ENCODE measurements at regions not wholly inside any gene's neighbourhood (a gene's known extent, or its start where the extent isn't known, plus 50 kb on each side); places are given as distances from the start of the nearest gene placed in this dataset.

GRCh38 chr12:20018406-20018805 lies 349.9 kb upstream of the PDE3A start:
- no peaks in the 10 kb centered on the region for H3K9me3 Mint-ChIP-seq
- intact Hi-C loops (cut with micrococcal nuclease): no loop called here

GRCh38 chr12:20024194-20024593 lies 344.1 kb upstream of the PDE3A start:
- DNase-seq: no peak
- Mint-ChIP-seq H3K9me3 (no peaks in the 10 kb centered on the region), H3K36me3 (ENCODE audit: low read depth) (no peaks in the 10 kb centered on the region), H3K4me3 (no peak overlapping the region), H3K4me1 (ENCODE audit: low read depth) (no peaks in the 10 kb centered on the region), H3K27me3 (ENCODE audit: low read depth) (no peaks in the 10 kb centered on the region), H3K27ac (no peak overlapping the region)
- intact Hi-C loops (cut with micrococcal nuclease): no loop called here
- CTCF ChIA-PET: no interaction called here

More at GRCh38 chr12:20018406-20018805, 349.9 kb upstream of the PDE3A start:
- no peak for DNase-seq
- CTCF ChIA-PET: no interaction called here
- Mint-ChIP-seq H3K27ac (no peak overlapping the region), H3K27me3 (ENCODE audit: low read depth) (no peaks in the 10 kb centered on the region), H3K4me3 (no peak overlapping the region), H3K4me1 (ENCODE audit: low read depth) (no peaks in the 10 kb centered on the region), H3K36me3 (ENCODE audit: low read depth) (no peaks in the 10 kb centered on the region)

- CTCF ChIA-PET: interaction anchor here (0.6 kb wide), 1 partner anchor 38 kb away, joined by 3 read pairs; no protein-coding TSS in a partner anchor
- H3K4me1 Mint-ChIP-seq (ENCODE audit: low read depth): no peaks in the 10 kb centered on the region
These were observed 340.3 kb upstream of the PDE3A start for GRCh38 chr12:20028033-20028432.

GRCh38 chr12:20030826-20031225 lies 337.5 kb upstream of the PDE3A start:
- intact Hi-C loops (cut with micrococcal nuclease): no loop called here
- Mint-ChIP-seq H3K4me1 (ENCODE audit: low read depth) (no peaks in the 10 kb centered on the region), H3K4me3 (no peak overlapping the region), H3K36me3 (ENCODE audit: low read depth) (no peaks in the 10 kb centered on the region), H3K27me3 (ENCODE audit: low read depth) (no peaks in the 10 kb centered on the region), H3K9me3 (no peaks in the 10 kb centered on the region), H3K27ac (no peak overlapping the region)
- CTCF ChIA-PET: interaction anchor here (0.6 kb wide), 1 partner anchor 360 kb away, joined by 4 read pairs; no protein-coding TSS in a partner anchor
- DNase-seq: no peak

More at GRCh38 chr12:20028033-20028432, 340.3 kb upstream of the PDE3A start:
- no peak overlapping the region for H3K27ac Mint-ChIP-seq
- intact Hi-C loops (cut with micrococcal nuclease): no loop called here
- H3K9me3 Mint-ChIP-seq: no peaks in the 10 kb centered on the region
- DNase-seq: no peak
- H3K36me3 Mint-ChIP-seq (ENCODE audit: low read depth): no peaks in the 10 kb centered on the region
- H3K27me3 Mint-ChIP-seq (ENCODE audit: low read depth): no peaks in the 10 kb centered on the region
- no peak overlapping the region for H3K4me3 Mint-ChIP-seq

- Mint-ChIP-seq H3K27ac (no peak overlapping the region), H3K36me3 (ENCODE audit: low read depth) (no peaks in the 10 kb centered on the region), H3K27me3 (ENCODE audit: low read depth) (no peaks in the 10 kb centered on the region), H3K4me1 (ENCODE audit: low read depth) (no peaks in the 10 kb centered on the region), H3K9me3 (no peaks in the 10 kb centered on the region), H3K4me3 (no peak overlapping the region)
- CTCF ChIA-PET: no interaction called here
- intact Hi-C loops (cut with micrococcal nuclease): no loop called here
- DNase-seq: no peak
These were observed 328.8 kb upstream of the PDE3A start for GRCh38 chr12:20039562-20039961.

- Mint-ChIP-seq H3K9me3 (no peaks in the 10 kb centered on the region), H3K4me3 (no peak overlapping the region), H3K27me3 (ENCODE audit: low read depth) (no peaks in the 10 kb centered on the region), H3K4me1 (ENCODE audit: low read depth) (no peaks in the 10 kb centered on the region), H3K27ac (no peak overlapping the region), H3K36me3 (ENCODE audit: low read depth) (no peaks in the 10 kb centered on the region)
- intact Hi-C loops (cut with micrococcal nuclease): no loop called here
- DNase-seq: no peak
- CTCF ChIA-PET: no interaction called here
These were observed 328.2 kb upstream of the PDE3A start for GRCh38 chr12:20040184-20040583.

GRCh38 chr12:20040831-20041230 lies 327.5 kb upstream of the PDE3A start:
- DNase-seq: no peak
- no peak overlapping the region for H3K4me3 Mint-ChIP-seq
- no peaks in the 10 kb centered on the region for H3K9me3 Mint-ChIP-seq
- no peaks in the 10 kb centered on the region for H3K27me3 Mint-ChIP-seq (ENCODE audit: low read depth)
- CTCF ChIA-PET: no interaction called here
- no peaks in the 10 kb centered on the region for H3K36me3 Mint-ChIP-seq (ENCODE audit: low read depth)
- H3K27ac Mint-ChIP-seq: no peak overlapping the region
- no peaks in the 10 kb centered on the region for H3K4me1 Mint-ChIP-seq (ENCODE audit: low read depth)
- intact Hi-C loops (cut with micrococcal nuclease): no loop called here

GRCh38 chr12:20044351-20044750 lies 324.0 kb upstream of the PDE3A start:
- no peak overlapping the region for H3K4me3 Mint-ChIP-seq
- H3K27me3 Mint-ChIP-seq (ENCODE audit: low read depth): no peaks in the 10 kb centered on the region
- intact Hi-C loops (cut with micrococcal nuclease): no loop called here
- H3K27ac Mint-ChIP-seq: no peak overlapping the region
- H3K9me3 Mint-ChIP-seq: peaks cover 6% of the 10 kb centered on the region
- H3K36me3 Mint-ChIP-seq (ENCODE audit: low read depth): no peaks in the 10 kb centered on the region
- no peak for DNase-seq
- CTCF ChIA-PET: no interaction called here
- no peaks in the 10 kb centered on the region for H3K4me1 Mint-ChIP-seq (ENCODE audit: low read depth)

GRCh38 chr12:20044846-20045245 lies 323.5 kb upstream of the PDE3A start:
- no peak overlapping the region for H3K27ac Mint-ChIP-seq
- intact Hi-C loops (cut with micrococcal nuclease): no loop called here
- H3K4me1 Mint-ChIP-seq (ENCODE audit: low read depth): no peaks in the 10 kb centered on the region
- no peaks in the 10 kb centered on the region for H3K36me3 Mint-ChIP-seq (ENCODE audit: low read depth)
- no peaks in the 10 kb centered on the region for H3K27me3 Mint-ChIP-seq (ENCODE audit: low read depth)
- CTCF ChIA-PET: no interaction called here
- no peak overlapping the region for H3K4me3 Mint-ChIP-seq
- no peak for DNase-seq
- peaks cover 6% of the 10 kb centered on the region for H3K9me3 Mint-ChIP-seq

- no peak overlapping the region for H3K27ac Mint-ChIP-seq
- H3K4me3 Mint-ChIP-seq: no peak overlapping the region
- H3K27me3 Mint-ChIP-seq (ENCODE audit: low read depth): no peaks in the 10 kb centered on the region
- H3K36me3 Mint-ChIP-seq (ENCODE audit: low read depth): no peaks in the 10 kb centered on the region
- CTCF ChIA-PET: no interaction called here
- peaks cover 6% of the 10 kb centered on the region for H3K9me3 Mint-ChIP-seq
- H3K4me1 Mint-ChIP-seq (ENCODE audit: low read depth): no peaks in the 10 kb centered on the region
- no peak for DNase-seq
- intact Hi-C loops (cut with micrococcal nuclease): no loop called here
These were observed 320.4 kb upstream of the PDE3A start for GRCh38 chr12:20047901-20048300.

GRCh38 chr12:20050221-20050620 lies 318.1 kb upstream of the PDE3A start:
- Mint-ChIP-seq H3K27me3 (ENCODE audit: low read depth) (no peaks in the 10 kb centered on the region), H3K4me3 (no peak overlapping the region), H3K9me3 (peaks cover 6% of the 10 kb centered on the region), H3K27ac (no peak overlapping the region), H3K36me3 (ENCODE audit: low read depth) (no peaks in the 10 kb centered on the region), H3K4me1 (ENCODE audit: low read depth) (no peaks in the 10 kb centered on the region)
- no peak for DNase-seq
- intact Hi-C loops (cut with micrococcal nuclease): no loop called here
- CTCF ChIA-PET: no interaction called here

GRCh38 chr12:20053782-20054181 lies 314.6 kb upstream of the PDE3A start:
- H3K27ac Mint-ChIP-seq: no peak overlapping the region
- H3K9me3 Mint-ChIP-seq: peaks cover 6% of the 10 kb centered on the region
- intact Hi-C loops (cut with micrococcal nuclease): no loop called here
- H3K4me3 Mint-ChIP-seq: no peak overlapping the region
- CTCF ChIA-PET: no interaction called here
- H3K27me3 Mint-ChIP-seq (ENCODE audit: low read depth): no peaks in the 10 kb centered on the region
- H3K4me1 Mint-ChIP-seq (ENCODE audit: low read depth): no peaks in the 10 kb centered on the region
- DNase-seq: no peak
- H3K36me3 Mint-ChIP-seq (ENCODE audit: low read depth): no peaks in the 10 kb centered on the region

- Mint-ChIP-seq H3K36me3 (ENCODE audit: low read depth) (no peaks in the 10 kb centered on the region), H3K4me3 (no peak overlapping the region), H3K27ac (no peak overlapping the region), H3K4me1 (ENCODE audit: low read depth) (no peaks in the 10 kb centered on the region), H3K9me3 (peaks cover 9% of the 10 kb centered on the region), H3K27me3 (ENCODE audit: low read depth) (no peaks in the 10 kb centered on the region)
- intact Hi-C loops (cut with micrococcal nuclease): no loop called here
- CTCF ChIA-PET: no interaction called here
- no peak for DNase-seq
These were observed 312.5 kb upstream of the PDE3A start for GRCh38 chr12:20055856-20056255.

GRCh38 chr12:20057398-20057797 lies 310.9 kb upstream of the PDE3A start:
- Mint-ChIP-seq H3K27ac (no peak overlapping the region), H3K9me3 (peaks cover 9% of the 10 kb centered on the region), H3K27me3 (ENCODE audit: low read depth) (no peaks in the 10 kb centered on the region), H3K36me3 (ENCODE audit: low read depth) (no peaks in the 10 kb centered on the region), H3K4me3 (no peak overlapping the region), H3K4me1 (ENCODE audit: low read depth) (no peaks in the 10 kb centered on the region)
- DNase-seq: no peak
- CTCF ChIA-PET: no interaction called here
- intact Hi-C loops (cut with micrococcal nuclease): no loop called here
